ENCODE measurements at regions not wholly inside any gene's neighbourhood (a gene's known extent, or its start where the extent isn't known, plus 50 kb on each side); places are given as distances from the start of the nearest gene placed in this dataset.

- Histone ChIP-seq H3K4me1 (no peaks in the 10 kb centered on the region), H3K27me3 (no peaks in the 10 kb centered on the region), H3K36me3 (no peaks in the 10 kb centered on the region), H3K4me3 (no peak overlapping the region), H3K9me3 (no peaks in the 10 kb centered on the region), H3K27ac (no peak overlapping the region)
- intact Hi-C loops (cut with DNase I) = no loop called here
- DNase-seq (ENCODE audit: extremely low spot score in 2 of 2) = no peak
- TF ChIP-seq, protein P1, sequence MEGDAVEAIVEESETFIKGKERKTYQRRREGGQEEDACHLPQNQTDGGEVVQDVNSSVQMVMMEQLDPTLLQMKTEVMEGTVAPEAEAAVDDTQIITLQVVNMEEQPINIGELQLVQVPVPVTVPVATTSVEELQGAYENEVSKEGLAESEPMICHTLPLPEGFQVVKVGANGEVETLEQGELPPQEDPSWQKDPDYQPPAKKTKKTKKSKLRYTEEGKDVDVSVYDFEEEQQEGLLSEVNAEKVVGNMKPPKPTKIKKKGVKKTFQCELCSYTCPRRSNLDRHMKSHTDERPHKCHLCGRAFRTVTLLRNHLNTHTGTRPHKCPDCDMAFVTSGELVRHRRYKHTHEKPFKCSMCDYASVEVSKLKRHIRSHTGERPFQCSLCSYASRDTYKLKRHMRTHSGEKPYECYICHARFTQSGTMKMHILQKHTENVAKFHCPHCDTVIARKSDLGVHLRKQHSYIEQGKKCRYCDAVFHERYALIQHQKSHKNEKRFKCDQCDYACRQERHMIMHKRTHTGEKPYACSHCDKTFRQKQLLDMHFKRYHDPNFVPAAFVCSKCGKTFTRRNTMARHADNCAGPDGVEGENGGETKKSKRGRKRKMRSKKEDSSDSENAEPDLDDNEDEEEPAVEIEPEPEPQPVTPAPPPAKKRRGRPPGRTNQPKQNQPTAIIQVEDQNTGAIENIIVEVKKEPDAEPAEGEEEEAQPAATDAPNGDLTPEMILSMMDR (IDR thresholded peaks at IDR 0.05) = no peak
- TF ChIP-seq POLR2AphosphoS5 (IDR thresholded peaks at IDR 0.05; ENCODE audit: insufficient read depth in 1 of 2, low read depth in 1 of 2) (no peak), POLR2A (IDR thresholded peaks at IDR 0.05) (no peak)
These were observed 242.1 kb upstream of the THRB start for GRCh38 chr3:24736701-24737100.

GRCh38 chr3:24740326-24740725, 245.7 kb upstream of the THRB start:
- Histone ChIP-seq H3K36me3 (no peaks in the 10 kb centered on the region), H3K27me3 (no peaks in the 10 kb centered on the region), H3K27ac (no peak overlapping the region), H3K4me3 (no peak overlapping the region), H3K4me1 (no peaks in the 10 kb centered on the region), H3K9me3 (no peaks in the 10 kb centered on the region)
- no peak for DNase-seq (ENCODE audit: extremely low spot score in 2 of 2)
- TF ChIP-seq, protein P1 (IDR thresholded peaks at IDR 0.05) = no peak
- TF ChIP-seq POLR2A (IDR thresholded peaks at IDR 0.05) (no peak), POLR2AphosphoS5 (IDR thresholded peaks at IDR 0.05; ENCODE audit: insufficient read depth in 1 of 2, low read depth in 1 of 2) (no peak)
- intact Hi-C loops (cut with DNase I) = no loop called here

DNA sequence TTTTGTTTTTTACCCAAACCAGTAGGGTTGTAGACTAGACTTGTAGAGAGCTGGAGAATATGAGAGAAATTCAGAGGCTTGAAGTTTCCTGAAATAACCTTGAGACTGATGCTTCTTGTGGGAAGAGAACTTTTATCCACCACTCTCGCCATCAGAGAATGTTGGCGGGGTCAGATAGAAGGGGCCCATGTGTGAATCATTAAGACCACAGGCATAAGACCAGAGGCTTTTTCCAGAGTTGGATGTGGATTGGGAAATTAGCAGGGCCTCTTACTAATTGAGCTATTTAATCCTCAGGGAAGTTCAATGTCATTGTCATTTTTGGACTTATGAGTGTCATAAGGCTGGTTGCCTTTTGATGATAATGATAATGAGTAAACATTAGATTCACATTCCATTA, 246.9 kb upstream of the THRB start:
- TF ChIP-seq POLR2AphosphoS5 (IDR thresholded peaks at IDR 0.05; ENCODE audit: insufficient read depth in 1 of 2, low read depth in 1 of 2) = no peak
- no peak for TF ChIP-seq POLR2A (IDR thresholded peaks at IDR 0.05)
- TF ChIP-seq, protein P1 (IDR thresholded peaks at IDR 0.05) = no peak
- DNase-seq (ENCODE audit: extremely low spot score in 2 of 2) = no peak
- Histone ChIP-seq H3K27ac (no peak overlapping the region), H3K9me3 (no peaks in the 10 kb centered on the region), H3K4me3 (no peak overlapping the region), H3K27me3 (no peaks in the 10 kb centered on the region), H3K36me3 (no peaks in the 10 kb centered on the region), H3K4me1 (no peaks in the 10 kb centered on the region)
- intact Hi-C loops (cut with DNase I) = no loop called here

DNA sequence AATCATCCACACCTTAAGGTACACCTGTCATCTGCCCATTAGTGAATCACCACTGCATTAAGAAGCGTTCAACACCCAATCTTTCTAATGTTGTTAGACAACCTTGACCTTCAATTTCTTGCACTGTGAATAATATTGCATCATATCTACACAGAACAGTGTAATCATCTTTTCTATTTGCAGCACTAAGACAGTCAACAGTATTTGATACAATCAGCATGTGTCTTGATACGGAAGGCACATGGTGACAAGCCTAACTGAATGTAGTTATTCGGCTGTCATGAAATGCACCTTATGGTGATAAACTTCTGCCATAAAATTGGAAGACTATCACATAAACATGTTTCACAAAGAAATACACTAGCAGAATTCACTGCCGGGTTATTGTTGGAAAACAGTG, 253.9 kb upstream of the THRB start:
- DNase-seq (ENCODE audit: extremely low spot score in 2 of 2) = no peak
- Histone ChIP-seq H3K4me1 (no peaks in the 10 kb centered on the region), H3K27ac (no peak overlapping the region), H3K4me3 (no peak overlapping the region), H3K27me3 (no peaks in the 10 kb centered on the region), H3K36me3 (no peaks in the 10 kb centered on the region), H3K9me3 (no peaks in the 10 kb centered on the region)
- intact Hi-C loops (cut with DNase I) = no loop called here
- TF ChIP-seq POLR2A (IDR thresholded peaks at IDR 0.05) (no peak), POLR2AphosphoS5 (IDR thresholded peaks at IDR 0.05; ENCODE audit: insufficient read depth in 1 of 2, low read depth in 1 of 2) (no peak)
- TF ChIP-seq, protein P1 (IDR thresholded peaks at IDR 0.05) = no peak

DNA sequence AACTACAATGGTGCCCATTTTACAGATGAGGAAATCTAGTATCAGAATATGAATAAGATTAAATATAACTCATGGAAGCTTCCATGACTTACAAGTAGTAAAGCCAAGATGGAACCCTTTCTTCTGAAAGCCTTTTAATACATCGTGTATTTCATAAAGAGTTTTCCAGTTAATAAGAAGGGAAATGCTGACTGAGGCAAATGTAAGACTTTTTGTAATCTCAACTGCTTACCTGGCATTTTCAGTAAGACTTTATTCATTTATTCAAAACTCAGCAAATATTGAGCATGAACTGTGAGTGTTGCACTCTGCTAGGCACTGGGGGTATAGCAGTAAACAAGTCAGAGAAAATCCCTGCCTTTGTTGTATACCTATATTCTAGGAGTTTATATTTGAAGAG, 256.4 kb upstream of the THRB start:
- Histone ChIP-seq H3K27me3 (no peaks in the 10 kb centered on the region), H3K27ac (no peak overlapping the region), H3K4me3 (no peak overlapping the region), H3K9me3 (no peaks in the 10 kb centered on the region), H3K4me1 (no peaks in the 10 kb centered on the region), H3K36me3 (no peaks in the 10 kb centered on the region)
- TF ChIP-seq POLR2A (IDR thresholded peaks at IDR 0.05) (no peak), POLR2AphosphoS5 (IDR thresholded peaks at IDR 0.05; ENCODE audit: insufficient read depth in 1 of 2, low read depth in 1 of 2) (no peak)
- TF ChIP-seq, protein P1 (IDR thresholded peaks at IDR 0.05) = no peak
- intact Hi-C loops (cut with DNase I) = no loop called here
- DNase-seq (ENCODE audit: extremely low spot score in 2 of 2) = no peak
